ENCODE measurements at regions not wholly inside any gene's neighbourhood (a gene's known extent, or its start where the extent isn't known, plus 50 kb on each side); places are given as distances from the start of the nearest gene placed in this dataset.
"Not testable (repeated sequence)": the region's sequence is repeated elsewhere in the genome, so short reads cannot be mapped to it uniquely, and the experiment has no call there.

DNA sequence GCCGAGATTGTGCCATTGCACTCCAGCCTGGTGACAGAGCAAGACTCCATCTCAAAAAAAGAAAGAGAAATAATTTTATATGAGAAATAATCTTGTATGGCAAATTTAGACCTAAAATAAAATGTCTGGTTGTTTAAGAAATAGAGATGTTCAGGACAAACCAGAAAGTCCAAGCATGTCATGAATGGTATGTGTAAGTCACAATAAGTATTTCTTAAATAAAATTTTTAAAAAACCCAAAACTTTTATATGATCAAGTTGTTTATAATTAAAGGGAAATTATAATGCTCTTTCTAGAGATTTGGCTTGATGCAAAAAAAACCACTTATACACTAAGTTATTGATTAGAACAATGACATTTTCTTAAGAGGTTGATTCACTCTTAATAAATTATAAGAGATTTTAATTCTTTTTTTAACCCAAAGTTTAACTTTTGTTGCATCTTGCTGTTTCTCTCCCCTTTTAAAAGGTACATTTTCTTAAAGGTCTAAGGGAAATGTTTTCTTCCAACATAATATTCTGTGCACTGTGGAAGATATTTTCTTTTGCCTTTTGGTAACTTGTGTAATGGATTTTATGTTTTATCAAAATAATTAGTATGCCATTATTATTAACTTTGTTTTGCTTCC is 105.7 kb downstream of the RTP4 start:
- no peaks in the 10 kb centered on the region for H3K27me3 ChIP-seq
- H3K9me3 ChIP-seq = no peaks in the 10 kb centered on the region
- H3K36me3 ChIP-seq = no peaks in the 10 kb centered on the region
- no peak overlapping the region for H3K27ac ChIP-seq
- H3K4me1 ChIP-seq = no peaks in the 10 kb centered on the region
- no peak for TF ChIP-seq POLR2A (IDR thresholded peaks at IDR 0.05)
- TF ChIP-seq, protein P1, sequence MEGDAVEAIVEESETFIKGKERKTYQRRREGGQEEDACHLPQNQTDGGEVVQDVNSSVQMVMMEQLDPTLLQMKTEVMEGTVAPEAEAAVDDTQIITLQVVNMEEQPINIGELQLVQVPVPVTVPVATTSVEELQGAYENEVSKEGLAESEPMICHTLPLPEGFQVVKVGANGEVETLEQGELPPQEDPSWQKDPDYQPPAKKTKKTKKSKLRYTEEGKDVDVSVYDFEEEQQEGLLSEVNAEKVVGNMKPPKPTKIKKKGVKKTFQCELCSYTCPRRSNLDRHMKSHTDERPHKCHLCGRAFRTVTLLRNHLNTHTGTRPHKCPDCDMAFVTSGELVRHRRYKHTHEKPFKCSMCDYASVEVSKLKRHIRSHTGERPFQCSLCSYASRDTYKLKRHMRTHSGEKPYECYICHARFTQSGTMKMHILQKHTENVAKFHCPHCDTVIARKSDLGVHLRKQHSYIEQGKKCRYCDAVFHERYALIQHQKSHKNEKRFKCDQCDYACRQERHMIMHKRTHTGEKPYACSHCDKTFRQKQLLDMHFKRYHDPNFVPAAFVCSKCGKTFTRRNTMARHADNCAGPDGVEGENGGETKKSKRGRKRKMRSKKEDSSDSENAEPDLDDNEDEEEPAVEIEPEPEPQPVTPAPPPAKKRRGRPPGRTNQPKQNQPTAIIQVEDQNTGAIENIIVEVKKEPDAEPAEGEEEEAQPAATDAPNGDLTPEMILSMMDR (IDR thresholded peaks at IDR 0.05) = no peak
- 86 to 89% methylated on average over 1 of the region's 1 CpG for WGBS, 2 donors
- intact Hi-C loops (cut with DNase I) = no loop called here
- no peak overlapping the region for H3K4me3 ChIP-seq (replicated peaks in 1 of 3)
- no peak for DNase-seq

DNA sequence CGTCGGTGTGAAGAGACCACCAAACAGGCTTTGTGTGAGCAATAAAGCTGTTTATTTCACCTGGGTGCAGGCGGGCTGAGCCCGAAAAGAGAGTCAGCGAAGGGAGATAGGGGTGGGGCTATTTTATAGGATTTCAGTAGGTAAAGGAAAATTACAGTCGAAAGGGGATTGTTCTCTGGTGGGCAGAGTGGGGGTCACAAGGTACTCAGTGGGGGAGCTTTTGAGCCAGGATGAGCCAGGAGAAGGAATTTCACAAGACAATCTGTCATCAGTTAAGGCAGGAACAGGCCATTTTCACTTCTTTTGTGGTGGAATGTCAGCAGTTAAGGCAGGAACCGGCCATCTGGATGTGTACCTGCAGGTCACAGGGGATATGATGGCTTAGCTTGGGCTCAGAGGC is 98.1 kb downstream of the RTP4 start:
- intact Hi-C loops (cut with DNase I); H3K4me1 ChIP-seq; H3K36me3 ChIP-seq; DNase-seq; H3K9me3 ChIP-seq; H3K27me3 ChIP-seq; H3K27ac ChIP-seq; H3K4me3 ChIP-seq (replicated peaks in 1 of 3): not testable (repeated sequence)
- WGBS, 2 donors = 69 to 72% methylated on average over 7 of the region's 7 CpGs

DNA sequence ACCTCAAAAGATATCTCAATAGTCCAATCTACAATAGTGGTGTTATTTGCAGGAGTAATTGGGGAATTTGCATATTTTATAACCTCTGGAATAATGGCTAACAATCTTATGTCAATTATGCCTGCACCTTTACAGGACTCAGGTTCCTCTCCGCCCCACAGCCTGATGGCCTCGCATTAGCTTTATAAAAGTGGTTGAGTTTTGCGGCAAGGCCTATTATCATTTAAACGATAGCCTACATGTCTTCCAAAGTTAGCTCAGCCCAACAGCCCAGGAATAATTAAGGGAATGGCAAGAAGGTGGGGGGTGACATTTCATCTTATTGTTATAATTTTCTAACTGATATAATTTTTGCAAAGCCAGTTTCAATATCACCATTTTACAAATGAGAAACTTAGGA is 97.3 kb downstream of the RTP4 start:
- Histone ChIP-seq H3K27me3 (no peaks in the 10 kb centered on the region), H3K9me3 (no peaks in the 10 kb centered on the region), H3K4me3 (replicated peaks in 1 of 3) (no peak overlapping the region), H3K27ac (no peak overlapping the region), H3K36me3 (no peaks in the 10 kb centered on the region), H3K4me1 (no peaks in the 10 kb centered on the region)
- intact Hi-C loops (cut with DNase I) = no loop called here
- whole genome bisulfite sequencing, 2 donors = 75 to 80% methylated on average over 4 of the region's 4 CpGs
- TF ChIP-seq POLR2A (IDR thresholded peaks at IDR 0.05) = no peak
- TF ChIP-seq, protein P1 (IDR thresholded peaks at IDR 0.05) = no peak
- DNase-seq = no peak

DNA sequence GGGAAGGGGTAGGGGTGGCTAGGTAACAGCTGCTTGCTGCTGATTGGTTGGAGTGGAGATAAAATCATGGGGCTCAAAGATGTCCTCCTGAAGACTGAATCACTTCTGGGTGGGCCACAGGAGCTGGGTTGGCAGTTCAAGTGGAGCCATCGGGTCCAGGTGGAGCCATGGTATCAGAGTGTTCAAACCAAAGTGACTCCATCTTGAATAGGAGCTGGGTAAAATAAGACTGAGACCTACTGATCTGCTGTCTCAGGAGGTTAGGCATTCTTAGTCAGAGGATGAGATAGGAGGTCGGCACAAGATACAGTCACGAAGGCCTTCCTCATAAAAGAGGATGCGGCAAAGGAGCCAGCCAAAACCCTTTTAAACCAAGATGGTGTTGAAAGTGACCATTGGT is 96.5 kb downstream of the RTP4 start:
- Histone ChIP-seq H3K27ac (no peak overlapping the region), H3K4me3 (replicated peaks in 1 of 3) (no peak overlapping the region), H3K27me3 (no peaks in the 10 kb centered on the region), H3K9me3 (no peaks in the 10 kb centered on the region), H3K36me3 (no peaks in the 10 kb centered on the region), H3K4me1 (no peaks in the 10 kb centered on the region)
- TF ChIP-seq, protein P1 (IDR thresholded peaks at IDR 0.05) = no peak
- WGBS, 2 donors = 95 to 96% methylated on average over 4 of the region's 4 CpGs
- intact Hi-C loops (cut with DNase I) = no loop called here
- DNase-seq = no peak

DNA sequence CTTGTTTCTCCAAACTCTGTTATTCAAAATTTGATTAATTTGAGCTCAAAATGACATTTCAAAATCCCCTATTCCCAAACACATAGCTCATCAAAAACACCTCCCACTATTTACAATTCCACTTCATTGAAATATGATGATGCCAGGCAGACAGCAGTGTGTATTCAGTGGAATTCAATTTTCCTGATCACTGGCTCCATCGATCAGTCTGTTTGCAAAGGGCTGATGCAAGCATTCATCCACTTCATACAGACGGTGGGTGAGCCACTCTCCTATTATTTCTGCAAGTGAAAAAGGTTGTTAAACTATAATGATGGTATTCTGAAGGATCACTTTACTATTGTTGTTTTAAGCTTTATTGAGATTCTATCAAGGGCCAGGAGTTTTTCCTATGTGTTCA is 90.7 kb downstream of the RTP4 start:
- no peak for DNase-seq
- Histone ChIP-seq H3K36me3 (no peaks in the 10 kb centered on the region), H3K27me3 (no peaks in the 10 kb centered on the region), H3K9me3 (no peaks in the 10 kb centered on the region), H3K4me3 (replicated peaks in 1 of 3) (no peak overlapping the region), H3K27ac (no peak overlapping the region), H3K4me1 (no peaks in the 10 kb centered on the region)
- TF ChIP-seq, protein P1 (IDR thresholded peaks at IDR 0.05) = no peak
- no peak for TF ChIP-seq POLR2A (IDR thresholded peaks at IDR 0.05)
- intact Hi-C loops (cut with DNase I) = no loop called here
- WGBS, 2 donors = 42 to 60% methylated on average over 2 of the region's 2 CpGs

DNA sequence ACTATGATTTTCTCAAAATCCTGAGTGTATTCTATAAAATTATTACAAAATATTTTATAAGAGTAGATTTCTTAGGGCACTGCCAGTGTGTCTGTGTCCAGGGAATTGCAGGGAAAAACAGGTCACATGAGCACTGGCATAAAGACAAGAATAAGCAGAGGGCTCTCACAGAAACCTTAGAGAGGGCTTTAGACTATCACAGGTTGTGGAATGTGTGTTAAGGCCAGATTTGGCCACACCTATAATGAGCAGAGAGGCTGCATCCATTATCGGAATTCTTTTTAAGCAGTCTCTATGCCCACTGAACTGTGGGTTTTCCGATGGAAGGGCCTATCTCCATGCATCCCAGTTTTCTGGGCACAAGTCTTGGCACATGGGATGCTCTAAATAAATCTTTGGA is 90.2 kb downstream of the RTP4 start:
- TF ChIP-seq, protein P1 (IDR thresholded peaks at IDR 0.05) = no peak
- TF ChIP-seq POLR2A (IDR thresholded peaks at IDR 0.05) = no peak
- Histone ChIP-seq H3K4me3 (replicated peaks in 1 of 3) (no peak overlapping the region), H3K9me3 (no peaks in the 10 kb centered on the region), H3K4me1 (no peaks in the 10 kb centered on the region), H3K36me3 (no peaks in the 10 kb centered on the region), H3K27me3 (no peaks in the 10 kb centered on the region), H3K27ac (no peak overlapping the region)
- 89 to 90% methylated on average over 2 of the region's 2 CpGs for WGBS, 2 donors
- DNase-seq = no peak
- intact Hi-C loops (cut with DNase I) = no loop called here
